Testis (tissue), 2 donors: ENCODE measurements at regions not wholly inside any gene's neighbourhood (a gene's known extent, or its start where the extent isn't known, plus 50 kb on each side); places are given as distances from the start of the nearest gene placed in this dataset.

Source experiments
- POLR2A ChIP-seq: fragments of 450-650 bp; IDR thresholded peaks from one replicate; pipeline ENCODE4 v1.6.1; 2017; ENCODE audit warnings: antibody characterized with exemption, mild to moderate bottlenecking, moderate library complexity
- TF ChIP-seq, protein P1 (sequence below), 3 experiments: fragments of 450-650 bp in 2 of 3; fragments of 200-600 bp in 1 of 3; sonication (generic) in 1 of 3; IDR thresholded peaks; one replicate each; pipeline ENCODE4 v1.5.1; 2016 to 2019; ENCODE audit warnings: antibody characterized with exemption in 3 of 3, mild to moderate bottlenecking in 2 of 3, moderate library complexity in 1 of 3

GRCh38 chr12:93042684-93043083 is 113.6 kb upstream of the EEA1 start:
- TF ChIP-seq, protein P1, sequence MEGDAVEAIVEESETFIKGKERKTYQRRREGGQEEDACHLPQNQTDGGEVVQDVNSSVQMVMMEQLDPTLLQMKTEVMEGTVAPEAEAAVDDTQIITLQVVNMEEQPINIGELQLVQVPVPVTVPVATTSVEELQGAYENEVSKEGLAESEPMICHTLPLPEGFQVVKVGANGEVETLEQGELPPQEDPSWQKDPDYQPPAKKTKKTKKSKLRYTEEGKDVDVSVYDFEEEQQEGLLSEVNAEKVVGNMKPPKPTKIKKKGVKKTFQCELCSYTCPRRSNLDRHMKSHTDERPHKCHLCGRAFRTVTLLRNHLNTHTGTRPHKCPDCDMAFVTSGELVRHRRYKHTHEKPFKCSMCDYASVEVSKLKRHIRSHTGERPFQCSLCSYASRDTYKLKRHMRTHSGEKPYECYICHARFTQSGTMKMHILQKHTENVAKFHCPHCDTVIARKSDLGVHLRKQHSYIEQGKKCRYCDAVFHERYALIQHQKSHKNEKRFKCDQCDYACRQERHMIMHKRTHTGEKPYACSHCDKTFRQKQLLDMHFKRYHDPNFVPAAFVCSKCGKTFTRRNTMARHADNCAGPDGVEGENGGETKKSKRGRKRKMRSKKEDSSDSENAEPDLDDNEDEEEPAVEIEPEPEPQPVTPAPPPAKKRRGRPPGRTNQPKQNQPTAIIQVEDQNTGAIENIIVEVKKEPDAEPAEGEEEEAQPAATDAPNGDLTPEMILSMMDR (IDR thresholded peaks at IDR 0.05), result no peak
- TF ChIP-seq POLR2A, result no peak
